Ovary (tissue), 3 donors: ENCODE measurements at regions not wholly inside any gene's neighbourhood (a gene's known extent, or its start where the extent isn't known, plus 50 kb on each side); places are given as distances from the start of the nearest gene placed in this dataset.

Experiments
- POLR2A ChIP-seq: fragments of 450-650 bp; IDR thresholded peaks from one replicate; pipeline ENCODE4 v1.6.1; 2017; ENCODE audit warnings: antibody characterized with exemption, mild to moderate bottlenecking, moderate library complexity
- TF ChIP-seq, protein P1 (sequence below), 3 donors: fragments of 450-650 bp in 2 of 3; fragments of 200-600 bp in 1 of 3; IDR thresholded peaks; one replicate each; pipeline versions ENCODE4 v1.5.1 to v1.8.0; 2016 to 2022; ENCODE audit warnings: antibody characterized with exemption in 3 of 3, mild to moderate bottlenecking in 1 of 3
- donor health status: DM: no; HTN: no; CAD: no.

GRCh38 chr3:104555728-104556127, 811.0 kb upstream of the ALCAM start:
- no peak for TF ChIP-seq POLR2A
- TF ChIP-seq, protein P1, sequence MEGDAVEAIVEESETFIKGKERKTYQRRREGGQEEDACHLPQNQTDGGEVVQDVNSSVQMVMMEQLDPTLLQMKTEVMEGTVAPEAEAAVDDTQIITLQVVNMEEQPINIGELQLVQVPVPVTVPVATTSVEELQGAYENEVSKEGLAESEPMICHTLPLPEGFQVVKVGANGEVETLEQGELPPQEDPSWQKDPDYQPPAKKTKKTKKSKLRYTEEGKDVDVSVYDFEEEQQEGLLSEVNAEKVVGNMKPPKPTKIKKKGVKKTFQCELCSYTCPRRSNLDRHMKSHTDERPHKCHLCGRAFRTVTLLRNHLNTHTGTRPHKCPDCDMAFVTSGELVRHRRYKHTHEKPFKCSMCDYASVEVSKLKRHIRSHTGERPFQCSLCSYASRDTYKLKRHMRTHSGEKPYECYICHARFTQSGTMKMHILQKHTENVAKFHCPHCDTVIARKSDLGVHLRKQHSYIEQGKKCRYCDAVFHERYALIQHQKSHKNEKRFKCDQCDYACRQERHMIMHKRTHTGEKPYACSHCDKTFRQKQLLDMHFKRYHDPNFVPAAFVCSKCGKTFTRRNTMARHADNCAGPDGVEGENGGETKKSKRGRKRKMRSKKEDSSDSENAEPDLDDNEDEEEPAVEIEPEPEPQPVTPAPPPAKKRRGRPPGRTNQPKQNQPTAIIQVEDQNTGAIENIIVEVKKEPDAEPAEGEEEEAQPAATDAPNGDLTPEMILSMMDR (IDR thresholded peaks at IDR 0.05): no peak
